ENCODE measurements at regions not wholly inside any gene's neighbourhood (a gene's known extent, or its start where the extent isn't known, plus 50 kb on each side); places are given as distances from the start of the nearest gene placed in this dataset.

DNA sequence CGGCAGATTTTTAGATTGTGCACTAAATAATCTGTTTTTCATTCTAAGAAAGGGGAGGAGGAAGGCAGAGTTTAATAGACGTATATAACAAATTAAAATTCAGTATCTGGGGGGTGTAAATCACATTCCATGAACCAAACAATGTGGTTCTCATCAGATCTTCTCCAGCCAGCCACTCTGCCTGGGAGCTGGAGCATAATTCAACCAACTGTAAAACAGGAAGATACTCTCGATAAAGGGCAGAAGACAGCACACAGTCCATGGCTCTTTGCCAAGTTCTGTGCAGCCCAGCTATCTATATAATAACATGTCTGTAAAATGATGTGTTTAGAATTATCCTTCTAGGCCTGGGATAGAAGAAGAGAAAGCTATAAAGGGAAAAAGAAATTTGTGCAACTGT, 289.9 kb upstream of the ZFP64 start:
- DNase-seq, result peak; percentile 82

- DNase-seq, result no peak
These were observed 284.6 kb upstream of the ZFP64 start for GRCh38 chr20:52476074-52476750.

DNA sequence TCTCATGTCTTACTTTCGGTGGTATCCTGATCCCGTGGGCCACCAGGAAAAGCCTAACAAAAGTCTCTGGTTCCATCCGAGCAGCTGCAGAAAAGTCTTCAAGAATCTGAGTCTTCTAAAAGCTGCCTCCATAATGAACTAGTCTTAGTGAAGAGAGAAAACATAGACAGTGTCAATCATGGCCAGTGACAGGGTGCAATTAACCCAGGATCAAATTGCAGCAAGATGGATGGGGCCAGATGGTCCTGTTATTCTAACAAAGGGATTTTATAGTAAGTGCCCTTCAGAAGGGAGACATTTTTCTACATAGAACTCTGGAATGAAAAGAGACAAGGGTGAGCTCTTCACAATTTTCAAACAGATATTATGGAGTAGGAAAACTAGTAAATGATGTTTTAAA, 281.6 kb upstream of the ZFP64 start:
- no peak for DNase-seq

GRCh38 chr20:52470561-52470960, 279.0 kb upstream of the ZFP64 start:
- DNase-seq, result no peak

DNA sequence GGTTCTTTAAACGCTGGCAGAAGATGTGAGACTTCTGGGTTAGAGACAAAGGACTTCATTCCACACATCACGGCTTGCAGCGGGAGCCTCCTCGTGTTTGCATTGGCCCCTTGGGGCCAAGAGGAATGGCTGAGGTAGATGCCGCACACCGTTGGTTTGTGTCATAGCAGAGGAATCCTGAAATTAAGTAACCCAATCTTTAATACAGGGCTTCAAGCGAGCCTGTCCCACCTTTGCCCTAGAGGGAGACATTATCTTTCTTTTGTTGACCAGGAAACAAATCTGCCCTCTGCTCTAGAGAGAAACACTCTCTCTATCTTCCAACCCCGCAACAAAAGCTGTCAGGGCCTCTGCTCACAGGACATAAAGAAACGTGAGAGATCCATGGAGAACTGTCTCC, 277.5 kb upstream of the ZFP64 start:
- no peak for DNase-seq

DNA sequence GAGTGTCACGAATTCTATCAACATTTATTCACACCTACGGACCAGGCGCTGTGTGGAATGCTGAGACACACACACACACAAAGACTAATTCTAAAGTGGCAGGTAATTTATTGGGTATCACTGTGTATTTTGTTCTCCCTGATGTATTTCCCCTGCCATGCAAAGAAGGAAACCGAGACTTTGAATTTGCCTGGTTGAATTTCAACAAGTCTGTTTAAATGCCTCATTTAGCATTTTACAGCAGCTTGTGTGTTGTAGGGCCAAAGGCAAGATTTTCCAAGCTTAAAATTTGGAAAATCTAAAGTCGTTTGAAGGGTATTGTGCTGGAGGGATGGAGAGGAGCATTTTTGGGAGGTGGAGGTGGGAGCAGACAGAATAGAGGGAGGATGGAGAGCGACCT, 274.4 kb upstream of the ZFP64 start:
- DNase-seq, result no peak

GRCh38 chr20:52461582-52461981, 270.0 kb upstream of the ZFP64 start:
- no peak for DNase-seq

- DNase-seq, result no peak
These were observed 267.6 kb upstream of the ZFP64 start for GRCh38 chr20:52459150-52459549.

DNA sequence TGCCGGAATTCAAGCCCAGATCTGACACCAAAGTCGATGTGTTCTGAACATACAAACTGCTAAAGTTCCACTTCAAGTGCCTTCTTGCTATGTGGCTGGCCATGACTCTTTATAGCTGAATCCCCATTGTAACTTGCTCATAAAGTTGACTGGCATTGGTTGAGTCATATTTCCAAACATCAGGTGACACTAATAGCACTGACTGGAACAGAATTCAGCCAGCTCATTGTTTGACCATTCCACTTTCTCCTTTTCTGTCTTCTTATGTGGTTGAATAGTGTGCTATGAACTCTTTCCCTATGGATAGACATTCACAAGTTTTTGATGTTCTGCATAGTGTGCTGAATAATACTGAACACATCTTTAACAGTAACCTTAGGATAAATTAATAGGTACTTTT, 266.2 kb upstream of the ZFP64 start:
- no peak for DNase-seq

DNA sequence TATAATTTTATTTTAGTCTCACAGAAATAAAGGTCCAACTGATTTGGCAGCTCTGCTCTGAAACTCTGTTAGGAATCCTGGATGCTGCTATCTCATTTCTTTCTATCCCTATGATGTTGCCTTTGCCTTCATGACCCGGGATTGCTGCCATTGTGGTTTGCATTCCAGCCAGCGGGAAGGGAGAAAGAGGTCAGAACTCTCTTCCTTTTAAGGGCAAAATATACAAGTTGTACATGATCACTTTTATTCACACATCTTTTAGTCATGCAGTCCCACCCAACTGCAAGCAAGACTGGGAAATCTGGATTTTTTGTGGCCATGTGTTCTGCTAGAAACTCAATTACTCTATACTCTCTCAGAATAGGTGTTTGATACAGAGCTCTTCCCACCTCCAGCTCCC, 263.1 kb upstream of the ZFP64 start:
- DNase-seq, result no peak

DNA sequence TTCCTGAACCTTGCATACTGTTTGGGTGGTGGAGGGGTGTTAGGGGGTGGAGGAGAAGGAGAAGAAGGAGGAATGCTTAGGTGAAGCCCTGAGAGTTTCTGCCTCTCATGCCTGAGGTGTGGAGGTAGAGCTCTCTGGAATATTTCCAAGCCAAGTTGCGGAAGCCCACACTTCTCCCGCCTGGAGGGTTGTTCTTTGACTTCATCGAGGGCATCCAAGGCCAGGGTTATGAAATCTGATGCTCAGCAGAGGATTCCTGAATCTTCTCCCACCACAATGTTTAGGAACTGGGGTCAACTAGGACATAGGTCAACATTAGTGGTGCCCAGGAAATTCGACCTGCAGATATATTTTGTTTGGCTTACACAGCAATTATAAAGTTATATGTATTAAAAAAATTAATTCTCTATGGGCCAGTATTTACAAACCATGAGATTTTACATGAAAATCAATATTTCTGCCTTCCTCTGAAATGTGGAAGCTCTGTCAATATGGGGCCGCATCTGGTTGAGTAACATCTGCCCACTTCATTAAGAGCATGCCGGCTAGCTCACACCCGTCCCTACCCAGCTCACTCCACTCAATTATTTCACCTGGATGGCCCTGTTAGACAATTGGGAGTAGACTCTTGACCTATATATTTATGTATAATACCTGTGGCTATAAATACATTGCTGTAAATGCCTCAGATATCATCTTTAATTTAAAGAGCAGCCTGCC, 257.1 kb upstream of the ZFP64 start:
- DNase-seq, result no peak

DNA sequence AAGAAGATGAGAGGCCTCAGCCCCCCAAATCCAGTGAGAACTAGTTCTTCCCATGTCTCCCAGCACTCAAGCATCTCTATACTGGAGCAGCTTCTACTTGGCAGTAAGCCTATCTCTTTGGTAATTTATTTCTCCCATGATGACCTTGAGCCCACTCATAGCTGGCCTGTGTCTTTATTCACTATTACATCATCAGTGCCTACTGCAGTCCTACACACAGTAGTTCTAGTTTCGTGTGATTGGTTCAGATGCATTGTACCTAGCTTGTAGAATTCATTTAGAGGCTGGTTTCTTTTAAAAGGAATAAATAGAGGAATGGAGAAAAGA, 255.6 kb upstream of the ZFP64 start:
- DNase-seq, result no peak

DNA sequence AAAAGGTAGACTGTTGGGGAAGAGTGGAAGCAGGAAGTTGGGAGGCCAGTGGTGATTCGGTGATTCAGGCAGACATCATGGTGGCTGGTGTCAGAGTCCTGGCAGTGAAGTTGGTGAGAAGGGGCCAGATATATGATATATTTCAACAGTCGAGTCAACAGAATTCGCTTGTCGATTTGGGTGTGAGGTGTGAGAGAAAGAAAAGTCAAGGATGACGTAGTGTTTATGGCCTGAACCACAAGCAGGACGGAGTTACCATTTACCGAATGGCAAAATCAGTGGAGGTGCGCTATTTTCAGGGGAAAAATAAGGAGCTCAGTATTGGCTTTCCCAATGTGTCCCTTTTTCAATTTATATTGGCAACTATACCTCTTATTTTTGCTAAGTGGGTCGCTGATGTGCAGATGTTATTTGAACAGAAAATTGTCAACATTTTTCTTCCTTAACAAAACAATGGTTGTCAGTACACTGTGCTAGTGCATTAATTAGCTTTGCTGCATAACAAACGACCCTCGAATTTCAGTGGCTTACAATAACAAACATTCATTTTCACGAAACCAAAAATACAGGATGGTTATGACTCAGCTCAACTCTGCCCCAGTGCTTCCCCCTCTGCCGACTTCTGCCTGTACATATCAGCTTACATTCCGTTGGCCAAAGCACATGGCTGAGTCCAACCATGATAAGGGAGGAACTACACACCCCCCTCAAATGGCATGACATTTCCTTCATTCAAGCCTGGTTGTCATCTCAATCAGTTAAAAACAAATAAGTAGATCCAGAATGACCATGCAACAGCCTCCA, 255.0 kb upstream of the ZFP64 start:
- no peak for DNase-seq

DNA sequence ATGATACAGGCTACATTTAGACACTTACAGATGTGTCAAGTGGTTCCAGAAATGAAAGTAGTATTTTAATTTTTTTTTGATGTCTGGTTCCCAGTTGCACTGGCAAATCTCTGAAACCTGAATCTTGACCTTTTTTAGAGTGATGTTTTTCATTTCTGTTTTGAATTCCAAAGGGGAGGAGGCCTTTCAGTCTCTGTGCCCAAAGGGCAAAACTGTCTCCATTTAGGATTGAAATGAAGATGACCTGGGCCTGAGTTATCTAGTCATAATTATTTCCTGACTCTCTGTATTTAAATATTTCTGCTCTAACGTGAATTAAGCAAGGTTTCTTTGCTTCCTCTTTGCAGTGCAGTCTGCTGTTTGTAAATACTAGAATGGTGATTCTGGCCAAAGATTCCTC, 252.9 kb upstream of the ZFP64 start:
- DNase-seq, result no peak

- DNase-seq, result no peak
These were observed 252.3 kb upstream of the ZFP64 start for GRCh38 chr20:52443874-52444273.

DNA sequence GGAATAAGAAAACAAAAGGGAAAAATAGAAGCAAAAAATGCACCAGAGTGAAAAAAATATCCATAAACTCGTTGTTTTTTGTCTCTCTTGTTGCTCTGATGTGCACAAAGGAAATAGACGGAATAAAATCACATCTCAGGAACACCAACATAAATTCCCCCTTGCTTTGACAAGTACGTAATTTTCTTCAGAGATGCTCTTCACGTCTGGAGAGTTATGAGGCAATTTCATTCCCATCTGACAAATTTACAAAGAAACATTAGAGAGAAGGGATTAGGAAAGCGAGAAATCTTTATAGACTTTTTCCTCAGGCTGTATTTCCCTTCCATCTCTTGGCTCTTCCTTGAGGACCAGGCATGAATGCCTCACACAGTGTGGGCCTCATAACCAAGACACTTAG, 250.1 kb upstream of the ZFP64 start:
- DNase-seq, result no peak

GRCh38 chr20:52439375-52439774, 247.8 kb upstream of the ZFP64 start:
- DNase-seq, result no peak

DNA sequence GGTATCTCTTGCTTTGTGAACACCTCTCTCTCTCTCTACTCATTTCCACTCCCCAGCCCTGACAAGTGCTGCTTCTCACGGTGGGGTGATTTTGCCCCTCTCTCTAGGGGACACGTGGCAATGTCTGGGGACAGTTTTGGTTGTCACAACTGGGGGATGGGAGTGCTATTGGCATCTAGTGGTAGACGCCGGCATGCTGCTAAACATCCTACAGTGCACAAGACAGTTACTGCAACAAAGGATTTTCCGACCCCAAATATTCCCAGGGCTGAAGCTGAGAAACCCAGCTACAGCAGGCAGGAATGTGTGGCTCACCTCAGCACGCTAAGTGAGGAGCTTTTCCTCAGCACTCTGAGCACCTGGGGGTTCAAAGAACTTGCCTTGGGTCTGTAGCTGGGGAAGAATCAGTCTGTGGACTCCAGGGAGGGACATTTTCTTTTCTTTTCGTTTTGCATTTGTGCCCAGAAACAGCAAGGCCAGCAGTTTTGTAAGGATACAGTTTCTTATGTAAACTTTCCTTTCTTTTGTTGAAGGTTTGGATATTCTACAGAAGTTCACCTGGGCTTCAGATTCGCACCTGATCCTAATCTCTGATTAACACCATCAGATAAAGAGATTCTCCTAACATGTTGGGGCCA, 246.9 kb upstream of the ZFP64 start:
- no peak for DNase-seq

GRCh38 chr20:52434453-52434852, 242.9 kb upstream of the ZFP64 start:
- DNase-seq, result no peak

- no peak for DNase-seq
These were observed 242.5 kb upstream of the ZFP64 start for GRCh38 chr20:52434041-52434425.

DNA sequence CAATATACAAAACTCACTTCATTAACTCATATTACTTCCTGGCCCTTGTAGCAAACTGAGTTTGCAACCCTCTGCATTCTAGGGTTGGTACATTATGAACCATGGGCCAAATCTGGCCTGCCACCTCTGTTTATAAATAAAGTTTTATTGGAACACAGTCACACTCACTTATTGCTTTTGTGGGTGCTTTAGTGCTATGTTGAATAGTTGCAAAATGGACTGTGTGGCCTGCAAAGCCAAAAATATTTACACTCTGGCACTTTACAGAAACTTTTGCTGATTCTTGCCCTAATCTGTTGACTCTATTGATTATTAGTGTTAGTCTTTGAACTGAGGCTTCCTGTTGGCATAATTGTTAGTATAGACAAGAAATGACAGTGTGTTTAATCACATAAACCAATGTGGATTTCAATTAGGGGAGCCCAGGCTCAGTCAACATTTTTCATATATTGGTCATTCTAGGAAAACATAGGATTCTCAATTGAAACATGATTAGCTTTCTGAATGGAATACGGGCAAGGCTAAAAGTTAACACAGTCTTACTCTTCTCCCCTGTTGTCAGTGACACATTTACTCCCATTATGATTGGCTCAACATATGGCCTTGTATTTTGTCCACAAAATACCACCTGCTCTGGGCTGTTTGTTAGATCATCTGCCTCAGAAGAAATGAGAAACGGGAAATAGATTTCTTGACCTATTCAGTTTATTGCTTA, 241.9 kb upstream of the ZFP64 start:
- no peak for DNase-seq

DNA sequence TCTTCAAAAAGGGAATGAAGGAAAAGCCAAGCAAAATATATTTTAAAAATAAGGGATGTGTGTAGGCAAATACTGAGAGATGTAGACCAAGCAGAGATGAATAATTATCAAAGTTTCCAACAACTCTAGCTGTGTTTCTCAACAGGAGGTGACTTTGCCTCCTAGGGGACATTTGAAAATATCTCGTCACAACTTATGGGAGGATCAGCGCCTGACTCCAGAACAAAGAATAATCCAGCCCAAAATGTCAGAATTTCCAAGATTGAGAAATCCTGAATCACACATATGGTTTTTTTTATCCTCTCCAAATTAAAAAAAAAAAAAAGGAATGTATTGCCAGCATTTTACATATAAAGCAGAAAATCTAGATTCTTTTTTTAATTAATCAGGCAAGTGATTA, 241.2 kb upstream of the ZFP64 start:
- peak; percentile 14 for DNase-seq

- DNase-seq, result no peak
These were observed 237.4 kb upstream of the ZFP64 start for GRCh38 chr20:52429029-52429428.

Data from skin of body (tissue), 1 donor.